ENCODE measurements at regions not wholly inside any gene's neighbourhood (a gene's known extent, or its start where the extent isn't known, plus 50 kb on each side); places are given as distances from the start of the nearest gene placed in this dataset.
"Not testable (repeated sequence)": the region's sequence is repeated elsewhere in the genome, so short reads cannot be mapped to it uniquely, and the experiment has no call there.

- not testable (repeated sequence) for TF ChIP-seq ISL1 (CRISPR knock-in tag; IDR thresholded peaks at IDR 0.05); CREB5 (CRISPR knock-in tag; IDR thresholded peaks at IDR 0.05; ENCODE audit: low read depth); OSR1 (CRISPR knock-in tag; IDR thresholded peaks at IDR 0.05); ZFP30 (CRISPR knock-in tag; IDR thresholded peaks at IDR 0.05); TOX (CRISPR knock-in tag; IDR thresholded peaks at IDR 0.05; ENCODE audit: borderline replicate concordance); PPARA (CRISPR knock-in tag; IDR thresholded peaks at IDR 0.05; ENCODE audit: borderline replicate concordance); ZFP3 (CRISPR knock-in tag; IDR thresholded peaks at IDR 0.05); PATZ1 (CRISPR knock-in tag; IDR thresholded peaks at IDR 0.05; ENCODE audit: borderline replicate concordance); RARB (CRISPR knock-in tag; IDR thresholded peaks at IDR 0.05); BACH2 (CRISPR knock-in tag; IDR thresholded peaks at IDR 0.05; ENCODE audit: borderline replicate concordance)
Observed at GRCh38 chr2:87277734-87278133, 256.1 kb upstream of the PLGLB1 start.

Data from SK-N-SH treated with all-trans-retinoic acid at 6 μM for 48 hours (cell line).